OCI-LY7 (cell line): ENCODE measurements at regions not wholly inside any gene's neighbourhood (a gene's known extent, or its start where the extent isn't known, plus 50 kb on each side); places are given as distances from the start of the nearest gene placed in this dataset.
A peak's percentile ranks its signal among the peaks of the same experiment; 100 is the strongest.

ENCODE experiments used
- BruUV-seq: library from RNA; stranded (reverse); fragments of 400-500 nt; replicated peaks from 2 replicates; lab custom pipeline; 2021; lab: Mats Ljungman, UMichigan
- CTCF ChIA-PET: fragments of 300-600 bp; sonication (Branson Sonifier 250); formaldehyde crosslinking; loops from one replicate; lab custom pipeline; 2022; ENCODE audit warnings: antibody characterized with exemption; ENCODE audit not compliant: unreplicated experiment; lab: Charles Lee
- POLR2A ChIA-PET: fragments of 300-600 bp; sonication (Branson Sonifier 250); formaldehyde crosslinking; loops from one replicate; lab custom pipeline; 2022; ENCODE audit warnings: antibody characterized with exemption; lab: Charles Lee
- DNase-seq: peaks from one replicate; pipeline ENCODE4 v3.0.0-alpha.2; 2015; ENCODE audit warnings: low spot score
- H2AFZ ChIP-seq: fragments of 200-600 bp; sonication (generic), shearing (Covaris generic); 2 replicates; pipeline ENCODE4 v1.6.1; 2014; ENCODE audit warnings: mild to moderate bottlenecking, antibody characterized with exemption, low read length, moderate library complexity
- H3K27ac ChIP-seq: fragments of 200-600 bp; sonication (generic); 2 replicates; pipeline ENCODE4 v1.5.1; 2014; ENCODE audit warnings: mixed run types, low read depth, mild to moderate bottlenecking, moderate library complexity, low read length, inconsistent platforms; ENCODE audit not compliant: poor library complexity, severe bottlenecking
- H3K36me3 ChIP-seq: fragments of 200-600 bp; sonication (generic); 2 replicates; pipeline ENCODE4 v1.6.1; 2014; ENCODE audit warnings: mild to moderate bottlenecking, antibody characterized with exemption, low read length, moderate library complexity, mixed read lengths; ENCODE audit not compliant: insufficient read depth
- H3K4me1 ChIP-seq: fragments of 200-600 bp; sonication (generic); 2 replicates; pipeline ENCODE4 v1.5.1; 2014; ENCODE audit warnings: mild to moderate bottlenecking, low read length; ENCODE audit not compliant: insufficient read depth, poor library complexity, severe bottlenecking
- H3K4me2 ChIP-seq: fragments of 200-600 bp; sonication (generic); 2 replicates; pipeline ENCODE4 v1.6.1; 2014; ENCODE audit warnings: mild to moderate bottlenecking, low read length
- H3K4me3 ChIP-seq: fragments of 200-600 bp; sonication (generic); 2 replicates; pipeline ENCODE4 v1.5.1; 2014; ENCODE audit warnings: mild to moderate bottlenecking, low read depth, low read length; ENCODE audit not compliant: poor library complexity, severe bottlenecking
- H3K79me2 ChIP-seq: fragments of 200-600 bp; sonication (generic); 2 replicates; pipeline ENCODE4 v1.6.1; 2016; ENCODE audit warnings: low read depth, mild to moderate bottlenecking, low read length, moderate library complexity, mixed read lengths; ENCODE audit not compliant: insufficient read depth
- H3K9me2 ChIP-seq: fragments of 200-600 bp; sonication (generic); 2 replicates; pipeline ENCODE4 v1.6.1; 2016; ENCODE audit warnings: mild to moderate bottlenecking, low read length, mixed read lengths; ENCODE audit not compliant: insufficient read depth
- H3K9me3 ChIP-seq: fragments of 200-600 bp; sonication (generic); 2 replicates; pipeline ENCODE4 v1.6.1; 2014; ENCODE audit warnings: mild to moderate bottlenecking, mixed run types, low read length, mixed read lengths
- H4K20me1 ChIP-seq: fragments of 200-600 bp; sonication (generic); 2 replicates; pipeline ENCODE4 v1.6.1; 2014; ENCODE audit warnings: mild to moderate bottlenecking, antibody characterized with exemption, low read length, moderate library complexity, mixed read lengths; ENCODE audit not compliant: insufficient read depth
- EZH2phosphoT487 ChIP-seq: fragments of 200-600 bp; sonication (generic); IDR thresholded peaks from 2 replicates; pipeline ENCODE4 v1.6.1; 2018; ENCODE audit warnings: low read depth, borderline replicate concordance, mild to moderate bottlenecking, mixed run types, antibody characterized with exemption, low read length, moderate library complexity, mixed read lengths
- intact Hi-C: fragments of 100-400 bp; cut with micrococcal nuclease; formaldehyde crosslinking; loops from one replicate; pipeline ENCODE4 v1.10.0; 2022; ENCODE audit not compliant: unreplicated experiment
- TF ChIP-seq, protein P1 (sequence below): fragments of 200-600 bp; sonication (generic); conservative IDR thresholded peaks from 2 replicates; pipeline ENCODE4 v1.5.1; 2014; ENCODE audit warnings: mild to moderate bottlenecking, antibody characterized with exemption, low read length, moderate library complexity, mixed read lengths

GRCh38 chr5:143571642-143572624, 168.4 kb upstream of the NR3C1 start:
- H3K4me3 ChIP-seq: no peak overlapping the region
- no peaks in the 10 kb centered on the region for H3K36me3 ChIP-seq
- peak overlapping the region; percentile 61; the same call in 1 of the 2 replicates for H2AFZ ChIP-seq
- intact Hi-C loops: no loop called here
- no peaks in the 10 kb centered on the region for H3K9me3 ChIP-seq
- H4K20me1 ChIP-seq: no peaks in the 10 kb centered on the region
- H3K9me2 ChIP-seq: no peaks in the 10 kb centered on the region
- H3K79me2 ChIP-seq: no peaks in the 10 kb centered on the region
- H3K4me2 ChIP-seq: no peak overlapping the region
- H3K4me1 ChIP-seq: peaks cover 32% of the 10 kb centered on the region
- BruUV-seq: no TSS peak
- TF ChIP-seq, protein P1, sequence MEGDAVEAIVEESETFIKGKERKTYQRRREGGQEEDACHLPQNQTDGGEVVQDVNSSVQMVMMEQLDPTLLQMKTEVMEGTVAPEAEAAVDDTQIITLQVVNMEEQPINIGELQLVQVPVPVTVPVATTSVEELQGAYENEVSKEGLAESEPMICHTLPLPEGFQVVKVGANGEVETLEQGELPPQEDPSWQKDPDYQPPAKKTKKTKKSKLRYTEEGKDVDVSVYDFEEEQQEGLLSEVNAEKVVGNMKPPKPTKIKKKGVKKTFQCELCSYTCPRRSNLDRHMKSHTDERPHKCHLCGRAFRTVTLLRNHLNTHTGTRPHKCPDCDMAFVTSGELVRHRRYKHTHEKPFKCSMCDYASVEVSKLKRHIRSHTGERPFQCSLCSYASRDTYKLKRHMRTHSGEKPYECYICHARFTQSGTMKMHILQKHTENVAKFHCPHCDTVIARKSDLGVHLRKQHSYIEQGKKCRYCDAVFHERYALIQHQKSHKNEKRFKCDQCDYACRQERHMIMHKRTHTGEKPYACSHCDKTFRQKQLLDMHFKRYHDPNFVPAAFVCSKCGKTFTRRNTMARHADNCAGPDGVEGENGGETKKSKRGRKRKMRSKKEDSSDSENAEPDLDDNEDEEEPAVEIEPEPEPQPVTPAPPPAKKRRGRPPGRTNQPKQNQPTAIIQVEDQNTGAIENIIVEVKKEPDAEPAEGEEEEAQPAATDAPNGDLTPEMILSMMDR: no peak
- TF ChIP-seq EZH2phosphoT487: no peak
- ChIA-PET POLR2A (interaction anchor here (0.7 to 7.0 kb wide), 10 partner anchors 9 to 167 kb away, joined by 3 to 59 read pairs (median 3); no protein-coding TSS in a partner anchor), CTCF (interaction anchor here (1.0 kb wide), 1 partner anchor 13 kb away, joined by 3 read pairs; no protein-coding TSS in a partner anchor)
- DNase-seq: no peak
- no peak overlapping the region for H3K27ac ChIP-seq

DNA sequence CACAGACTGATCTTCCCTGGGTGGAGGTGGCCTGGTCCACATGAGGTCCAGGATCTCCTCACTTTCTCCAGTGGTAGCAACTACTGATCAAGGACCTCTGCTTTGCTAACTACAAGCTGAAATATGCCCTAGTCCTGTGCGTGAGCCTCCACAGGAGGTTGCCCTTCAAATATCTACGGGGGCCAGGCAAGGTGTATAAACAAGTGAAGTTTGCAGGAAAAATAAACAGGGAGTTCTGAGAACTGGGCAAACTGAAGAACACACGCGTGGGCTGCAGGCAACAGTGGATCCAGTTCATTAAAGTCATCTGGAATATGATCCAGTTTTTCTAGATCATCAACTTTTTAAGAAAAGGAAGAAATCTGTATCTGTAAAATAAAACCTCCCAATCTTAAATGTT, 167.5 kb upstream of the NR3C1 start:
- POLR2A ChIA-PET: interaction anchor here (0.9 to 7.0 kb wide), 4 partner anchors 12 to 23 kb away, joined by 3 to 59 read pairs (median 24); no protein-coding TSS in a partner anchor
- no peaks in the 10 kb centered on the region for H3K79me2 ChIP-seq

More for the DNA sequence above, 167.5 kb upstream of the NR3C1 start:
- no peaks in the 10 kb centered on the region for H3K36me3 ChIP-seq
- CTCF ChIA-PET: interaction anchor here (1.0 kb wide), 1 partner anchor 12 kb away, joined by 3 read pairs; no protein-coding TSS in a partner anchor
- H3K27ac ChIP-seq: no peak overlapping the region
- no peak overlapping the region for H3K4me2 ChIP-seq
- no peaks in the 10 kb centered on the region for H3K9me2 ChIP-seq
- no peak for TF ChIP-seq EZH2phosphoT487
- TF ChIP-seq, protein P1: no peak
- peak overlapping the region; percentile 61; the same call in 1 of the 2 replicates for H2AFZ ChIP-seq
- intact Hi-C loops: no loop called here
- H4K20me1 ChIP-seq: no peaks in the 10 kb centered on the region
- peaks cover 29% of the 10 kb centered on the region for H3K4me1 ChIP-seq
- H3K9me3 ChIP-seq: no peaks in the 10 kb centered on the region
- BruUV-seq: no TSS peak
- no peak for DNase-seq
- H3K4me3 ChIP-seq: no peak overlapping the region
